Stimulated activated CD4-positive, alpha-beta T cell treated with anti-CD3 and anti-CD28 coated beads, Interleukin-1b, Interleukin-23, amount 100 ng/mL, for 48 hours (primary cell): ENCODE measurements at regions not wholly inside any gene's neighbourhood (a gene's known extent, or its start where the extent isn't known, plus 50 kb on each side); places are given as distances from the start of the nearest gene placed in this dataset.

ENCODE experiments used
- DNase-seq: peaks from one replicate; pipeline ENCODE4 v3.0.0-alpha.2; 2020

- DNase-seq, result no peak
Measured at GRCh38 chr15:96538491-96538890, 208.0 kb downstream of the NR2F2 start.

DNA sequence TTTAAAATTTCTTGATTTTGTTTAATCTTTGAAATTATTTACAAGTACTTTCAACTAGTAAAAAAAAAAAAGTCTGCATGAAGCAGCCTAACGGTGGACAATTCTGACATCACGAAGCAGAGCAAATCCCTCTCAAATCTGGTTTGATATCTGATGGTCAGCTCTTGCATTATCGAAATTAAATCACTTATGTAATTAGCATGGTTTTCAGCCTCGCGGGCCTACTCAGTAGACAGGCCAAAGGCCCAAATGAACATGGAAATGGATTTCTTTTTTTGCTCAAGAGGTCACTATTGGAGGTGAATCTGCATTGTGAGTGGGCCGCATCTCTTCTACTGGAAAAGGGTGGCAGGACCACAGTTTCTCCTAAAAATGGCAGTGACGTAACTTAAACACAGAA, 209.8 kb downstream of the NR2F2 start:
- no peak for DNase-seq

GRCh38 chr15:96542130-96542770, 211.8 kb downstream of the NR2F2 start:
- DNase-seq, result no peak

GRCh38 chr15:96544162-96544756, 213.8 kb downstream of the NR2F2 start:
- DNase-seq, result no peak

GRCh38 chr15:96549136-96549535, 218.6 kb downstream of the NR2F2 start:
- DNase-seq, result no peak

DNA sequence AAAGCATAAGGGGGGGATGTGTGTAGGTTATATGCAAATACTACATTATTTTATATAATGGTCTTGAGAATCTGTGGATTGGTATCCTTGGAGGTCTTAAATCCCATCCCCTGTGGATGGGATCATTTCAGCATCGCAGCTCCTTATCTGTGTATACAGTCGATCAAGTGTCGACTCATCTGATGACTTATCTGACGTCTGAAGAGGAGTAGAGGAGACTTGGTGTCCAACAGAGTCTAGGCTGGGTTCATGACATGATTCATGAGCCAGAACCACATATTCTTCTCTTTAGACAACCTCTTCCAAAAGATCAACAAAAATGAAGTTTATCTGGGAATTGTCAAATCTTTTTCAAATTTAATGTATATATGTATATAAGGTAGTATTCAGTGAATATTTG, 220.7 kb downstream of the NR2F2 start:
- DNase-seq, result no peak

DNA sequence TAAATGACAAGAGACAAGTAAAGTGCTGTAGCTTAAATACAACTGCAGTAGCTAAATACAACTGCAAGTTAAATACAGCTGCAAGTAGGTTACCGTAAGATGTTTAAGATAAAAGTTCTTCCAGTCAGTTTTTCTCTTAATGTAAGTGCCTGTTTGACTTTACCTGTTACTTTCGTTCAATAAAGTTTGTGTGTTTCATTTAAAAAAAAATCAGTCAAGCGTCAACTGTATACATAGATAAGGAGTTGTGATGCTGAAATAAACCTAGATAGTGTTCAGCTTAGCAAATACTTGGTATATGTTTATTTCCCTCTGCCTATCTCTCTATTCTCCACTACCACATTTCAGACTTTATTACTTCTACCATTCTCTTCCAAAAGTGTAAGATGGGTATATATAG, 221.2 kb downstream of the NR2F2 start:
- no peak for DNase-seq

DNA sequence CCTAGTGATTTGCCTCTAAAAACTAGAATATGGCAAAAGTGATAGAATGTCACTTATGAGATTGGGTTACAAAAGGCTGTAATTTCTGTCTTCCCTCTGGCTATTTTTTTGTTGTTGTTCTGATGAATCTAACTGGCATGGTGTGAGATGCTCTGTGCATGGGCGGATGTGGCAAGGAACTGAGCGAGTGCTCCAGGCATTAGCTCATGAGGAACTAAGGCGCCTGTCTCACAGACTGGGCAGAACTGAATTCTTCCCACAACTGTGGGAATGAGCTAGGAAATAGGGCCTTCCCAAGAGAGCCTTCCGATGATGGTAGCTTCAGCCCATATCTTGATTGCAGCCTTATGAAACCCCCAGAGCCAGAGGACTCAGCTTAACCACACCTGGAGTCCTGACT, 222.5 kb downstream of the NR2F2 start:
- no peak for DNase-seq

DNA sequence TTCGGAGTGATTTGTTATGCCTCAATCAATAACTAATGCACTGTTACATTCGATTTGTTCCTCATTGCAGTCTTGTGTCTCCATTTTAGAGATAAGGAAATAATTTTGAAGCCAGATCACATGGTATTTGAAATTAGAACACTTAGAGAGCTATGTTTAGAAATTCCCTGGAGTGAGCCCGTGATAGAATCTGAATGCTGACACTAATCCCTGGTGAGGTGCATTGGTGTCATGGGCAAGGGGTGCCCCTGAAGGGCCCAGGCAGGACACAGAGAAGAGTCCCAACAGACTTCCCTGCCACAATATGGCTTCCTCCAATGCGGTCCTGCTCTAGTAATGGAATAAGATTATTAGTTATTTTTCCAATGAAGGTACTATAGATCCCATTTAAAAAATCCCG, 223.0 kb downstream of the NR2F2 start:
- DNase-seq, result no peak

DNA sequence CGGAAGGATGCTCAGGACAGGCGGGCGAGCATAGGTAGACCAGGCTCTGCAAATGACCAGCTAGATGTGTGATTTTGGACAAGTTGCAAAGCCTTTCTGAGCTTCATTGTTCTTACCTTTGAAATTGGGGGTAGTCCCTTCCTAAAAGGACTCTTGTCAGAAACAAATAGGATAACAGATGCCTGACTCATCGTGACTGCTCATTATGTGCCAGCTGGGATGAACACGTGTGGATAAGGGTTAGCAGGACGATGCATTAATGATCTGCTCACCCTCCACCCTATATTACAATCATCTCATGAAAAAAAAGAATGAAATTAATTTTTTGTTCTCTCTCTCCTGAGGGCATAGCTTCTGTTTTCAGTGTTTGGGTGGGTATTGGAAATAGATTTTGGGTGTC, 223.4 kb downstream of the NR2F2 start:
- DNase-seq, result no peak

DNA sequence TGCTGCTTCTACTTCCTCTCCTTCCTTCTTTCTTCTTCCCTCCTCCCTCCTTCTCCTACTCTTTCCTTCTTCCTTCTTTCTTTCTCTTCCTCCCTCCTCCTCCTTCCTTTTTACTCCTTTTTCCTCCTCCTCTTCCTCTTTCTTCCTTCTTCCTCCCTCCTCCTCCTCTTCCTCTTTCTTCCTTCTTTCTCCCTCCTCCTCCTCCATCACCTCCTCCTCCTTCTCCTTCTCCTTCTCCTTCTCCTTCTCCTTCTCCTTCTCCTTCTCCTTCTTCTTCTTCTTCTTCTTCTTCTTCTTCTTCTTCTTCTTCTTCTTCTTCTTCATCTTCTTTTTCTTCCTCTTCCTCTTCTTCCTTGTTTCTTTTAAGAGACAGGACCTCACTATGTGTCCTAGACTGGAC, 224.0 kb downstream of the NR2F2 start:
- no peak for DNase-seq

DNA sequence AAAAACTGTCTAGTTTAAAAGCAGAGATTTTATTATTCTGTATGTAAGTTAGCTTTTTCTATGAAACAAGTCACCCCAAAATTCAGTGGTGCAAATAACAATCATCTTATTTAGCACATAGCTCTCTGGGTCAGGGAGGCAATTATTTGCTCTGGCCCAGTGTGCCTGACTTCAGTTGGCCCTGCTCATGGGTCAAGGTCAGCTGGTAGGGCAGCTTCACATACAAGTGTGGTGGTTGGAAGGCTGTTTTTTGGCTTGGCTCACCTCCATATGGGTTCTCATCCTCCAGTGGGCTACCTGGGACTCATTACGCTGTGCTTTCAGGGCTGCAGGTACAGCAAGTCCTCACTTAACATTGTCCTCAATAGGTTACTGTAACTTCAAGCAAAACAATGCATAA, 228.6 kb downstream of the NR2F2 start:
- DNase-seq, result no peak

- DNase-seq, result no peak
Measured at GRCh38 chr15:96559631-96560030, 229.1 kb downstream of the NR2F2 start.

GRCh38 chr15:96560246-96560895, 229.9 kb downstream of the NR2F2 start:
- no peak for DNase-seq

GRCh38 chr15:96561593-96561992, 231.1 kb downstream of the NR2F2 start:
- no peak for DNase-seq

DNA sequence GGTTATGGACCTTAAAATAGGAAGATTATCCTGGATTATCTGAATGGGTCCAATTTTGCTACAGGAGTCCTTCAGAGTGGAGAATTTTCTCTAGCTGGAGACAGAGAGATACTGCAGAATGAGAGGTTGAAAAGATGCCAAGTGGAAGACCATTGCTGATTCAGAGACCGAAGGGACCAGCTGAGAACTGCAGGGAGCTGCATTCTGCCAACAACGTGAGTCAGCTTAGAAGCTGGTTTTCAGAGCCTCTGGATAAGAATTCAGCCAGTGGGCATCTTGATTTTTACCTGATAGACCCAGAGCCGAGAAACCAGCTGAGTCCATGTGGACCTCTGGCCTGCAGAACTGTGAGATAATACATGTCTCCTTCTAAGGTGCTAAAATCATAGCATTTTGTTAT, 234.0 kb downstream of the NR2F2 start:
- DNase-seq, result no peak

GRCh38 chr15:96565266-96565665, 234.8 kb downstream of the NR2F2 start:
- DNase-seq, result no peak

GRCh38 chr15:96574782-96575181, 244.3 kb downstream of the NR2F2 start:
- no peak for DNase-seq

GRCh38 chr15:96576596-96576995, 246.1 kb downstream of the NR2F2 start:
- DNase-seq, result no peak

DNA sequence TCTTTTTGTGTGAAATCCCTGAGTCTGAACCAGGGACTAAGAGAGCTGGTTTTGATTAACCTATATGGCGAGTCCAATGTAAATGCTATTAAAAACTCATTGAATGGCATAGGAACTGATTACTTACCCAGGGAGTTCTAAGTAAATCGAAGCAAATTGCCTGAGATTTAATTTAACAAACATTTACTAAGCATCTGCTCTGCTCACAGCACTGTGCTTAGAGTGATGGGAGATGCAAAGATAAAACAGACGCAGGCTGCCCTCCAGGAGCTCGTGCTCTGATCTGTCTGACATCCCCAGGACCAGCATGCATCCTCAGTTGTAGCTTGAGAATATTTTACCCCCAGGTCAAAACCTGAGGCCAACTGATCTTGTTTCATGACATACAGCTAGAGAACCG, 247.9 kb downstream of the NR2F2 start:
- DNase-seq, result no peak

- DNase-seq, result no peak
Measured at GRCh38 chr15:96581371-96581770, 250.9 kb downstream of the NR2F2 start.

DNA sequence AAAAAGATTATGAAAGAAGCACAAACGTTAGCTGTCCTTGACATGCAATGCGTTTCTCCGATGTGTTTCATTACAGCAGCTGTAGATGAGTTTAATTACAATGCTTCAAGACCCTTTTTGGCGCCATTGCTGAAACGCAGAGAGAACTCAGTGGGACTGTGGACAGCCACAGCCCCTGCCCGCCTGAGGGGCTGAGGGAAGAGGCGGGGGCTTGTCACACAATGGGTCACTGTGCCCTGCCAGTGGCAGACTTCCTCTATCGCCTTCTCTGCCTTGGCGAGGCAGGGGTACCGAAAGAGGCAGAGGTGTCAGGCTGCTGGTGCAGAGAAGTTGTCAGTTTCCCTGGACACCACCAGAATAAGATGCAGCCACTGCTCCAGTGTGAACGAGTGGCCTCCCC, 252.0 kb downstream of the NR2F2 start:
- DNase-seq, result no peak

- DNase-seq, result no peak
Measured at GRCh38 chr15:96583671-96584070, 253.2 kb downstream of the NR2F2 start.

DNA sequence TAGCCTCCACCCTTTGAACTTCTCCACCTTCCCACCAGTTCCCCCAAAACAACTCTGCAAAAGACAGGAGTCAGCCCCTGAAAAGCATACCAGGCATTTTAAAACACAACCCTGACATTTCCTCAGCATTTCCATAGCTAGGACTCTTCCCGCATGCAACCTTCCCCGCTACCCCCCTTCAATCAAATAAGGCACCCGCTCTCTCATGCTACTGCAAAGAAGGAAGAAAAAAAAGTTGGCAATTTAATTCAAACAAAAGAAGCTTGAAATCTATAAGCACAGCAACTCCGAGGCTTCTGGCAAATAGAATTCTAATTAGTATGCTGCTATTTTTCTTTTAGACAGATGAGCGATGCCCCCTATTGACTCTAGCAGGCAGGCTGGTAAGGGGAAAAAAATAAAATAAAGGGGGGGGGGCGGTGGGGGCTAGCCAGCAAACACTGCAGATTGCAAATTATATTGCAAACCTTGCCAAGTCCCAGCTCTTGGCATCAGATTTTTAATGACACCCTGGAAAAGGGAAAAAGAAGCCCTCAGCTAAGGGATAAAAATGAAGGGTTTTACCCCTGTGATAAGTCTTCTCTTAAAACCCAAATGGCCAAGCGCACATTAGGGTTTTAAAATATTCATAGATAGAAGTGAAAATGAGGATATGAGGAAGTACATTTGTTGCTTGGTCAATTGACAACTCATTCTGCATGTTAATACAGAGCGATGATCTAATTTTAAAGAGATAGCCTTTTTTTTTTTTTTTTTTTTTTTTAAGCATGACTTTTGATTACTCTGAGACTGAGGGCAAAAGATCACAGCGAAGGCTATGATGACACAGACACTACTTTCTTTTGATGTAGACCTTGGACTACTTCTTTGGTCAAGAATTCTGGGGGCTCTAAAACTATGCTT, 255.2 kb downstream of the NR2F2 start:
- no peak for DNase-seq
